H1 (cell line): ENCODE measurements at regions not wholly inside any gene's neighbourhood (a gene's known extent, or its start where the extent isn't known, plus 50 kb on each side); places are given as distances from the start of the nearest gene placed in this dataset.

Source experiments
- BRCA1 ChIP-seq: IDR thresholded peaks from 2 replicates; pipeline ENCODE4 v1.6.1; 2012; ENCODE audit warnings: low read depth, low read length, improper control_type of control experiment
- POLR2A ChIP-seq, 2 experiments: IDR thresholded peaks; 1 replicate in 1 of 2; 2 replicates in 1 of 2; pipeline ENCODE4 v1.6.1; 2011; ENCODE audit warnings: low read depth in 2 of 2, low read length in 2 of 2, mild to moderate bottlenecking in 2 of 2; ENCODE audit errors: control extremely low read depth in 1 of 2
- RNF2 ChIP-seq: fragments of 200-900, 300-1000 bp; sonication (generic); IDR thresholded peaks from 2 replicates; pipeline ENCODE4 v1.7.1; 2016; ENCODE audit warnings: borderline replicate concordance, low read depth, mild to moderate bottlenecking, antibody characterized with exemption, low read length; ENCODE audit not compliant: poor library complexity, severe bottlenecking; ENCODE audit errors: missing control alignments
- RXRA ChIP-seq: IDR thresholded peaks from 2 replicates; pipeline ENCODE4 v1.6.1; 2011; ENCODE audit warnings: low read depth, mild to moderate bottlenecking, low read length, moderate library complexity; ENCODE audit not compliant: insufficient read depth

- TF ChIP-seq RNF2, result no peak
- no peak for TF ChIP-seq RXRA
- no peak for TF ChIP-seq BRCA1
- TF ChIP-seq POLR2A (IDR thresholded peaks at IDR 0.05; ENCODE audit: control extremely low read depth in 1 of 2, low read depth in 2 of 2, low read length in 2 of 2), result no peak
Measured at GRCh38 chr6:26183237-26183580, 96.0 kb downstream of the HFE start (continued).
